Trophoblast cell (in vitro differentiated cells and primary cell): ENCODE measurements at regions not wholly inside any gene's neighbourhood (a gene's known extent, or its start where the extent isn't known, plus 50 kb on each side); places are given as distances from the start of the nearest gene placed in this dataset.
A peak's percentile ranks its signal among the peaks of the same experiment; 100 is the strongest.

Experiments
- DNase-seq, 2 donors: peaks; one replicate each; pipeline ENCODE4 v3.0.0-alpha.2; 2016
- H2AFZ ChIP-seq: 2 replicates; pipeline ENCODE4 v1.6.1; 2013; ENCODE audit warnings: low read length, moderate library complexity, mild to moderate bottlenecking; ENCODE audit not compliant: insufficient read depth, poor library complexity
- H2AK5ac ChIP-seq: 2 replicates; pipeline ENCODE4 v1.6.1; 2013; ENCODE audit warnings: mild to moderate bottlenecking, low read length
- H2BK120ac ChIP-seq: 2 replicates; pipeline ENCODE4 v1.6.1; 2013; ENCODE audit warnings: low read length, mild to moderate bottlenecking, moderate library complexity; ENCODE audit not compliant: insufficient read depth, poor library complexity
- H2BK12ac ChIP-seq: 2 replicates; pipeline ENCODE4 v1.6.1; 2013; ENCODE audit warnings: mild to moderate bottlenecking, low read length, moderate library complexity
- H2BK5ac ChIP-seq: 2 replicates; pipeline ENCODE4 v1.6.1; 2013; ENCODE audit warnings: low read length, low read depth, moderate library complexity, mild to moderate bottlenecking; ENCODE audit not compliant: poor library complexity
- H3K14ac ChIP-seq: 2 replicates; pipeline ENCODE4 v1.6.1; 2013; ENCODE audit warnings: mild to moderate bottlenecking, low read length
- H3K18ac ChIP-seq: 2 replicates; pipeline ENCODE4 v1.6.1; 2013; ENCODE audit warnings: mild to moderate bottlenecking, low read length
- H3K23ac ChIP-seq: 2 replicates; pipeline ENCODE4 v1.6.1; 2013; ENCODE audit warnings: low read length
- H3K27ac ChIP-seq: 2 replicates; pipeline ENCODE4 v1.5.1; 2013; ENCODE audit warnings: low read depth, mild to moderate bottlenecking, inconsistent platforms, low read length, moderate library complexity
- H3K27me3 ChIP-seq: 2 replicates; pipeline ENCODE4 v1.6.1; 2013; ENCODE audit warnings: inconsistent platforms, mild to moderate bottlenecking, low read length, moderate library complexity; ENCODE audit not compliant: insufficient read depth
- H3K36me3 ChIP-seq, 2 experiments: 1 replicate in 1 of 2; 2 replicates in 1 of 2; pipeline ENCODE4 v1.6.1; 2013; ENCODE audit warnings: low read length in 2 of 2, mild to moderate bottlenecking in 2 of 2, moderate library complexity in 1 of 2; ENCODE audit not compliant: insufficient read depth in 2 of 2, control insufficient read depth in 1 of 2
- H3K4ac ChIP-seq: 2 replicates; pipeline ENCODE4 v1.6.1; 2013; ENCODE audit warnings: low read depth, mild to moderate bottlenecking, low read length, moderate library complexity
- H3K4me1 ChIP-seq, 2 experiments: 1 replicate in 1 of 2; 2 replicates in 1 of 2; pipeline ENCODE4 v1.6.1; 2013; ENCODE audit warnings: low read length in 2 of 2, mild to moderate bottlenecking in 2 of 2, moderate library complexity in 1 of 2; ENCODE audit not compliant: insufficient read depth in 2 of 2, control insufficient read depth in 1 of 2
- H3K4me2 ChIP-seq: 2 replicates; pipeline ENCODE4 v1.6.1; 2013; ENCODE audit warnings: inconsistent platforms, mild to moderate bottlenecking, low read length, moderate library complexity
- H3K4me3 ChIP-seq: 2 replicates; pipeline ENCODE4 v1.5.1; 2013; ENCODE audit warnings: mild to moderate bottlenecking, low read depth, low read length, inconsistent platforms
- H3K79me1 ChIP-seq: one replicate; pipeline ENCODE4 v1.6.1; 2013; ENCODE audit warnings: low read length
- H3K79me2 ChIP-seq: 2 replicates; pipeline ENCODE4 v1.6.1; 2013; ENCODE audit warnings: low read length, mild to moderate bottlenecking; ENCODE audit not compliant: control insufficient read depth, insufficient read depth, poor library complexity
- H3K9ac ChIP-seq: 2 replicates; pipeline ENCODE4 v1.6.1; 2013; ENCODE audit warnings: mild to moderate bottlenecking, low read length
- H3K9me3 ChIP-seq: 2 replicates; pipeline ENCODE4 v1.6.1; 2013; ENCODE audit warnings: low read depth, mild to moderate bottlenecking, control low read depth, inconsistent platforms, low read length; ENCODE audit not compliant: insufficient read depth
- H4K12ac ChIP-seq: 2 replicates; pipeline ENCODE4 v1.6.1; 2013; ENCODE audit warnings: low read depth, mild to moderate bottlenecking, low read length, moderate library complexity
- H4K8ac ChIP-seq: 2 replicates; pipeline ENCODE4 v1.6.1; 2013; ENCODE audit warnings: low read depth, mild to moderate bottlenecking, low read length, moderate library complexity
- H4K91ac ChIP-seq: one replicate; pipeline ENCODE4 v1.6.1; 2013; ENCODE audit warnings: low read depth, mild to moderate bottlenecking, low read length, moderate library complexity
- whole genome bisulfite sequencing: extraction: QIAGEN DNeasy Blood & Tissue Kit; methylation state at CpG from one replicate; pipeline ENCODE4 v1.1.7; 2013; ENCODE audit warnings: missing lambda C conversion rate; ENCODE audit not compliant: insufficient read length, insufficient coverage; ENCODE audit errors: extremely low coverage; 5-methylcytosine and 5-hydroxymethylcytosine counted together

DNA sequence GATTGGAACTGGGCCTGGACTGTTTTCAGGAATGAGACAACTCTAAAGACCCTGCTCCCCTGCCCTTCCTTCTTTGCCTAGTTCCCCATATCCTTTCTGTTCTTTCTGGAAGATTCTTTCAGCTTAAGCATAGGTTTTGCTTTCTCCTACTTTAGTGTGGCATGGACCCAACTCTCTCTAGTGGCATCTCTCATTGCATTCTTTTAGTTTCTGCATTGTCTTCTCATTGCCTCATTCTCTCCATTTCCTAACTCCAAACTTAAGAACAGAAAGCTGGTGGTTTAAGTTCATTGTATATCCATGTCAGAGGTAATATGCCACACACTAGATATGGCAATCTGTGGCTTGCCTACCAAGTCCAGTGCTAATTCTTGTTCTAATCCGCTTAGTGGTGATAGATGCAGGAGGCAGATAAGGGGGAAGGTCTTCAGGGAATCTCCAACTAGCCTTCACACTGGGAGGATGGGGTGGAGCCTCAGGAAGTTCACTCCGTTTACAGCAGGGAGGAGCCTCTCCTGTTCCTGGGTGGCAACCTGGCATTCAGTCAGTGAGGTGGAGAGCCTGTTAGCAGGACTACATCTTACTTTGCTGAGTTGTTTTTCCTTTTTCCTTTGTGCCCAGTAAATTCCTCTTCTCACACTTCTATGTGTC lies 165.1 kb upstream of the LMNTD1 start:
- no peak overlapping the region for H4K8ac ChIP-seq
- no peaks in the 10 kb centered on the region for H3K4me1 ChIP-seq
- H3K79me1 ChIP-seq: no peaks in the 10 kb centered on the region
- no peak overlapping the region for H3K23ac ChIP-seq
- no peak overlapping the region for H3K4ac ChIP-seq
- H2AFZ ChIP-seq: no peak overlapping the region
- no peaks in the 10 kb centered on the region for H3K79me2 ChIP-seq
- no peak overlapping the region for H3K14ac ChIP-seq
- WGBS: no CpG with 5 or more reads among the region's 2 CpGs
- no peak overlapping the region for H2BK120ac ChIP-seq
- no peaks in the 10 kb centered on the region for H3K27me3 ChIP-seq
- no peak overlapping the region for H2AK5ac ChIP-seq
- no peak overlapping the region for H3K4me3 ChIP-seq
- no peak overlapping the region for H4K91ac ChIP-seq
- H3K27ac ChIP-seq: no peak overlapping the region
- H3K9me3 ChIP-seq: no peaks in the 10 kb centered on the region
- no peak overlapping the region for H3K4me2 ChIP-seq
- no peak overlapping the region for H3K18ac ChIP-seq
- no peak overlapping the region for H2BK12ac ChIP-seq
- H3K36me3 ChIP-seq: no peaks in the 10 kb centered on the region
- no peak overlapping the region for H3K9ac ChIP-seq
- H2BK5ac ChIP-seq: no peak overlapping the region
- no peak overlapping the region for H4K12ac ChIP-seq
- no peak for DNase-seq

DNA sequence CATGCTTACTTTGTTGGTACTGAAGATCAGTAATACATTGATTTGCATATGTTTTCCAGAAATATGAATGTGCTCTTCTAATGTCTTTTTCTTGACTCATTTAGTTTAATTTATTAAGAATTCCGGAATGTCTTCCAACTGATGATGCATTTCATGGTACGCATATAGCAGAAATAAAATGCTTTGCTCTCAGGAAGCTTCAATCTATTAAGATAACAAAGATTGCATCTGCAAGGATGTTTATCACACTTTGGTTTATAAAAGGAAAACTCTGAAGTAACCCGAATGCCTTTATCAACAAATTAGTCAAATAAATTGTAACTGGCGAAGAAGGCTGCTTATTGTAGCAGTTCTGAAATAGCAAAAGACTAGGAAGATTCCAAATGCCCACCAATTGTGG lies 166.4 kb upstream of the LMNTD1 start:
- Histone ChIP-seq H4K8ac (no peak overlapping the region), H2BK12ac (no peak overlapping the region), H3K23ac (no peak overlapping the region), H3K18ac (no peak overlapping the region), H3K4ac (no peak overlapping the region), H3K4me3 (no peak overlapping the region), H3K79me1 (no peaks in the 10 kb centered on the region), H2BK120ac (no peak overlapping the region), H4K91ac (no peak overlapping the region), H3K4me1 (peaks cover 2% of the 10 kb centered on the region in 2 experiments), H3K9me3 (no peaks in the 10 kb centered on the region), H2AK5ac (no peak overlapping the region), H3K9ac (no peak overlapping the region), H2AFZ (no peak overlapping the region), H3K36me3 (no peaks in the 10 kb centered on the region), H3K27me3 (no peaks in the 10 kb centered on the region), H3K27ac (no peak overlapping the region), H3K14ac (no peak overlapping the region), H4K12ac (no peak overlapping the region), H2BK5ac (no peak overlapping the region), H3K79me2 (no peaks in the 10 kb centered on the region), H3K4me2 (no peak overlapping the region)
- no peak for DNase-seq
- WGBS: no CpG with 5 or more reads among the region's 4 CpGs

DNA sequence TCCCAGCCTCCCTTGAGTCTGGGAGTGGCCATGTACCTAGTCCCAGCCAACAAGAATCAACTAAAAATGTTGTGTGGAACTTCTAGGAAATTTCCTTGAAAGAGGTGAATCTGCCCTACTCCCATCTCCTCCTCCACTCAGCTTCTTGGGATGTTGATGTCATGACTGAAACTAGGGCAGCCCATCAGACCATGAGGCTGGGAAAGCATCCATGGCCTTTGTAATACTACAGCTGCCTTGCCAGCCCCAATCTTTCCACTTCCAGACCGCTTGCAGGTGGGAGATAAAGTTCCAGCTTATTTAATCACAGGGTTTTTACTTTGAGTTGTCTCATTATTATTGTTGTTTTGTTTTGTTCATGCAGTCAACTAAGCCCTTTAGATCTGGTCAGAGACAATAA lies 170.3 kb upstream of the LMNTD1 start:
- Histone ChIP-seq H4K91ac (no peak overlapping the region), H3K36me3 (no peaks in the 10 kb centered on the region), H2AK5ac (no peak overlapping the region), H3K14ac (no peak overlapping the region), H4K12ac (no peak overlapping the region), H3K4me2 (no peak overlapping the region), H2BK5ac (no peak overlapping the region), H3K79me2 (no peaks in the 10 kb centered on the region), H3K23ac (no peak overlapping the region), H3K4ac (no peak overlapping the region), H3K4me1 (peaks cover 2 to 4% of the 10 kb centered on the region in 2 experiments), H3K18ac (no peak overlapping the region), H2BK12ac (peak overlapping the region; percentile 18), H3K4me3 (no peak overlapping the region), H3K27me3 (no peaks in the 10 kb centered on the region), H3K9me3 (no peaks in the 10 kb centered on the region), H2BK120ac (no peak overlapping the region), H2AFZ (no peak overlapping the region), H3K79me1 (peaks cover 2% of the 10 kb centered on the region), H4K8ac (no peak overlapping the region), H3K9ac (no peak overlapping the region), H3K27ac (no peak overlapping the region)
- peak in 1 of 2 donors; percentile 24 for DNase-seq
- no CpG with 5 or more reads among the region's 1 CpG for WGBS

DNA sequence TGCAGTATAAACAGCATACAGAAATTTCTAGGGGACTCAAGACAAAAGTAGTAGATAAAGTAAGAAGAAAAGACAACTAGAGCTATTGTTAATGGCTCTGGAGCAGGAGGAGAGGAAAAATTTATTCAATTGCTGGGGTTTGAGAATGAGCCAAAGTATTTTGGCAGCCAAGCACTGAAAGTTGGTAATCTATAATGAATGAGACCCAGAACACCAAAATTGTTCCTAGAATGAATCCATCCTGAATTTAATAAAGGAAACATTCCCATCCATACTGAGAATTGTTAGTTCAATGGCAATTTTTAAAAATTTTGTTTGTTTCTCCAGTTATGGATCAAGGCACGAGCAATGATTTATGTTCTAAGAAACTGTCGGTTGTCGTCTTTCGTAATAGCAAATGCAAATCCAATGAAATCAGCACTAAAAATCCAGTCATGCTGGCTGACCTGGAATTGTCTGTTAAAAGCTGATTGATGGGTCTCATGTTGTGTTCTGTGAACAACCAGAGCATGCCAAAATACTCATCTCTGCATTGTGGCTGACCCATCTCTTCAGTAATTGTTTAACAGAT lies 170.9 kb upstream of the LMNTD1 start:
- H2BK120ac ChIP-seq: no peak overlapping the region
- H3K14ac ChIP-seq: no peak overlapping the region
- no peak overlapping the region for H3K4ac ChIP-seq
- no peak overlapping the region for H4K8ac ChIP-seq
- H3K4me1 ChIP-seq: peaks cover 2 to 4% of the 10 kb centered on the region in 2 experiments
- H2AK5ac ChIP-seq: no peak overlapping the region
- H3K27me3 ChIP-seq: no peaks in the 10 kb centered on the region
- no peak overlapping the region for H2AFZ ChIP-seq
- no CpG with 5 or more reads among the region's 4 CpGs for WGBS
- no peak overlapping the region for H4K91ac ChIP-seq
- no peaks in the 10 kb centered on the region for H3K9me3 ChIP-seq
- H2BK12ac ChIP-seq: no peak overlapping the region
- no peaks in the 10 kb centered on the region for H3K79me2 ChIP-seq
- H3K18ac ChIP-seq: no peak overlapping the region
- peaks cover 2% of the 10 kb centered on the region for H3K79me1 ChIP-seq
- no peak overlapping the region for H2BK5ac ChIP-seq
- H3K36me3 ChIP-seq: no peaks in the 10 kb centered on the region
- no peak overlapping the region for H4K12ac ChIP-seq
- H3K27ac ChIP-seq: no peak overlapping the region
- H3K23ac ChIP-seq: no peak overlapping the region
- DNase-seq: peak; percentile 56 to 83
- no peak overlapping the region for H3K9ac ChIP-seq
- no peak overlapping the region for H3K4me3 ChIP-seq
- H3K4me2 ChIP-seq: no peak overlapping the region
